GM19467 (cell line): ENCODE measurements at regions not wholly inside any gene's neighbourhood (a gene's known extent, or its start where the extent isn't known, plus 50 kb on each side); places are given as distances from the start of the nearest gene placed in this dataset.
"Not testable (repeated sequence)": the region's sequence is repeated elsewhere in the genome, so short reads cannot be mapped to it uniquely, and the experiment has no call there.

ENCODE experiments used
- ATAC-seq: cut with Tn5 transposase; IDR thresholded peaks from one replicate; pipeline ENCODE4 v1.9.1; 2021; ENCODE audit warnings: mild to moderate bottlenecking, moderate library complexity; ENCODE audit not compliant: unreplicated experiment

GRCh38 chr12:89877671-89878070, 169.0 kb upstream of the ATP2B1 start:
- no peak for ATAC-seq

GRCh38 chr12:89877136-89877535, 168.5 kb upstream of the ATP2B1 start:
- no peak for ATAC-seq

- no peak for ATAC-seq
Measured at GRCh38 chr12:89875809-89876208, 167.2 kb upstream of the ATP2B1 start.

GRCh38 chr12:89875225-89875624, 166.6 kb upstream of the ATP2B1 start:
- ATAC-seq, result no peak

GRCh38 chr12:89874146-89874545, 165.5 kb upstream of the ATP2B1 start:
- ATAC-seq, result no peak

- ATAC-seq, result no peak
Measured at GRCh38 chr12:89873745-89874144, 165.1 kb upstream of the ATP2B1 start.

- ATAC-seq, result no peak
Measured at GRCh38 chr12:89872922-89873630, 164.4 kb upstream of the ATP2B1 start.

GRCh38 chr12:89870413-89871184, 162.0 kb upstream of the ATP2B1 start:
- no peak for ATAC-seq

GRCh38 chr12:89867611-89868010, 159.0 kb upstream of the ATP2B1 start:
- ATAC-seq, result not testable (repeated sequence)

- ATAC-seq, result no peak
Measured at GRCh38 chr12:89864411-89864810, 155.8 kb upstream of the ATP2B1 start.

GRCh38 chr12:89863968-89864367, 155.3 kb upstream of the ATP2B1 start:
- ATAC-seq, result no peak

- peak; percentile 64 for ATAC-seq
Measured at GRCh38 chr12:89863493-89863938, 154.9 kb upstream of the ATP2B1 start.

GRCh38 chr12:89862511-89863445, 154.1 kb upstream of the ATP2B1 start:
- ATAC-seq, result peak; percentile 73

GRCh38 chr12:89861086-89861485, 152.4 kb upstream of the ATP2B1 start:
- ATAC-seq, result no peak

GRCh38 chr12:89859508-89860220, 151.0 kb upstream of the ATP2B1 start:
- ATAC-seq, result no peak

GRCh38 chr12:89858718-89859117, 150.1 kb upstream of the ATP2B1 start:
- ATAC-seq, result no peak

- ATAC-seq, result no peak
Measured at GRCh38 chr12:89857652-89858274, 149.1 kb upstream of the ATP2B1 start.

- peak; percentile 79 for ATAC-seq
Measured at GRCh38 chr12:89856431-89856830, 147.8 kb upstream of the ATP2B1 start.

GRCh38 chr12:89848732-89849131, 140.1 kb upstream of the ATP2B1 start:
- ATAC-seq, result no peak

- ATAC-seq, result no peak
Measured at GRCh38 chr12:89846473-89847055, 137.9 kb upstream of the ATP2B1 start.
